ENCODE measurements at regions not wholly inside any gene's neighbourhood (a gene's known extent, or its start where the extent isn't known, plus 50 kb on each side); places are given as distances from the start of the nearest gene placed in this dataset.

DNA sequence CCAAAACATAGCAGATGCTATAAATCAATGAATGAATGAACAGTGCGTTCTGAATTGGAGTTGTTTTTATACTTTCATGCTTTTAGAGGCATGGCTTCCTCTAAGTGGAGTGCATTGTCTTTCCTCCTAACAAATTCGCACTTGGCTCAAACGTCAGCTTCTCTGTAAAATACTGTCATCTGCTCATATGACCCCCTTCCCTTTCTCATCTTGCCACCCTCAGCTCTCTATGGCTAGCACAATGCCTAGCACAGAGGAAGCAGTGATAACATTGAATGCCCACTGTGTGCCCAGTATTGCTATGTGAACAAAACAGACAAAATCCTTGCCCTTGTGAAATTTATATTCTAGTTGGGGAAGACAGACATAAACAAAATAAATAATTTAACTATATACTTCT is 258.8 kb downstream of the MREG start:
- H3K36me3 ChIP-seq = no peaks in the 10 kb centered on the region
- no peaks in the 10 kb centered on the region for H3K27me3 ChIP-seq (ENCODE audit: low read depth)
- no peak for DNase-seq
- no peak for TF ChIP-seq CTCF (IDR thresholded peaks at IDR 0.05; ENCODE audit: borderline replicate concordance)
- H3K27ac ChIP-seq (replicated peaks) = no peak overlapping the region
- peaks cover 5% of the 10 kb centered on the region for H3K9me3 ChIP-seq (replicated peaks)
- H3K4me3 ChIP-seq = no peak overlapping the region
- H3K4me1 ChIP-seq = peaks cover 16% of the 10 kb centered on the region
- intact Hi-C loops (cut with micrococcal nuclease) = no loop called here

- DNase-seq = no peak
- no peak for TF ChIP-seq CTCF (IDR thresholded peaks at IDR 0.05; ENCODE audit: borderline replicate concordance)
Observed at GRCh38 chr2:215753808-215754207, 259.5 kb downstream of the MREG start.

DNA sequence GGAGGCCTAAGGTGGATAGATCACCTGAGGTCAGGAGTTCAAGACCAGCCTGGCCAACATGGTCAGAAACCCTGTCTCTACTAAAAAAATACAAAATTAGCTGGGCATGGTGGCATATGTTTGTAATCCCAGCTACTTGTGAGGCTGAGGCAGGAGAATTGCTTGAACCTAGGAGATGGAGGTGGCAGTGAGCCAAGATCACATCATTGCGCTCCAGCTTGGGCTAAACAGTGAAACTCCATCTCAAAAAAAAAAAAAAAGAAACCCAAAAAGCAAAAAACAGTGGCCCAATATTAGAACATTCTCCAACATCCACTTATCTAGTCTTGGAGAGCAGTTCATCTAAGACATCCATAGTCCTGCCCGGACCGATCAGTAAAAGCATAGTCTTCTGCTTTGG is 260.4 kb downstream of the MREG start:
- intact Hi-C loops (cut with micrococcal nuclease) = no loop called here
- H3K9me3 ChIP-seq (replicated peaks) = peaks cover 5% of the 10 kb centered on the region

More at GRCh38 chr2:215753808-215754207, 259.5 kb downstream of the MREG start:
- no peaks in the 10 kb centered on the region for H3K36me3 ChIP-seq
- peaks cover 5% of the 10 kb centered on the region for H3K9me3 ChIP-seq (replicated peaks)
- intact Hi-C loops (cut with micrococcal nuclease) = no loop called here
- H3K27me3 ChIP-seq (ENCODE audit: low read depth) = no peaks in the 10 kb centered on the region
- H3K27ac ChIP-seq (replicated peaks) = no peak overlapping the region
- H3K4me3 ChIP-seq = no peak overlapping the region
- peaks cover 16% of the 10 kb centered on the region for H3K4me1 ChIP-seq

GRCh38 chr2:215752436-215752835 is 260.9 kb downstream of the MREG start:
- Histone ChIP-seq H3K36me3 (no peaks in the 10 kb centered on the region), H3K27me3 (ENCODE audit: low read depth) (no peaks in the 10 kb centered on the region), H3K4me3 (no peak overlapping the region), H3K27ac (replicated peaks) (no peak overlapping the region), H3K4me1 (peaks cover 26% of the 10 kb centered on the region), H3K9me3 (replicated peaks) (no peaks in the 10 kb centered on the region)
- DNase-seq = no peak
- intact Hi-C loops (cut with micrococcal nuclease) = no loop called here
- no peak for TF ChIP-seq CTCF (IDR thresholded peaks at IDR 0.05; ENCODE audit: borderline replicate concordance)

More for the DNA sequence above, 260.4 kb downstream of the MREG start:
- TF ChIP-seq CTCF (IDR thresholded peaks at IDR 0.05; ENCODE audit: borderline replicate concordance) = no peak
- no peak for DNase-seq
- H3K27ac ChIP-seq (replicated peaks) = no peak overlapping the region
- H3K27me3 ChIP-seq (ENCODE audit: low read depth) = no peaks in the 10 kb centered on the region
- H3K4me3 ChIP-seq = no peak overlapping the region
- H3K36me3 ChIP-seq = no peaks in the 10 kb centered on the region
- H3K4me1 ChIP-seq = peaks cover 24% of the 10 kb centered on the region

DNA sequence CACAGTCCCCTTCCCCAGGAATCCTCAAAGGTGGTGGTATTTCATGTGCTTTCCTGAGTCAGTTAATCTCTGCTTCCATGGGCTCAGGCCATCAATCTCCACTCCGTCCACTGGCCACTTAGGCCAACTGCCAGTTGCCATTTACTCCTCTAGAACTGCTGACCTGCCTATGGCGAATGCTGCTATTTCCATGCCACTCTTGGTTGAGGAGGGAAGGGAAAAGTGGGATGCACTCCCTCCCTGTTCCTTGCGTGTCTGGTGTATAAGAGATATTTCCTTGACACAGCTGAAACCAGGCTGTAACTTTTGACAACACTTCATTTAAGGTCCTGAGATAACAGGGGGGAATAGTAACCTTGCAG is 261.5 kb downstream of the MREG start:
- DNase-seq = no peak
- no peaks in the 10 kb centered on the region for H3K9me3 ChIP-seq (replicated peaks)
- intact Hi-C loops (cut with micrococcal nuclease) = no loop called here
- peaks cover 26% of the 10 kb centered on the region for H3K4me1 ChIP-seq
- no peaks in the 10 kb centered on the region for H3K27me3 ChIP-seq (ENCODE audit: low read depth)
- no peak for TF ChIP-seq CTCF (IDR thresholded peaks at IDR 0.05; ENCODE audit: borderline replicate concordance)
- no peaks in the 10 kb centered on the region for H3K36me3 ChIP-seq
- H3K4me3 ChIP-seq = no peak overlapping the region
- no peak overlapping the region for H3K27ac ChIP-seq (replicated peaks)
